GM20000 (cell line): ENCODE measurements at regions not wholly inside any gene's neighbourhood (a gene's known extent, or its start where the extent isn't known, plus 50 kb on each side); places are given as distances from the start of the nearest gene placed in this dataset.

Experiments
- DNase-seq: peaks from one replicate; pipeline ENCODE4 v3.0.0; 2012; ENCODE audit warnings: low spot score
- CTCF ChIP-seq: IDR thresholded peaks from 2 replicates; pipeline ENCODE4 v1.5.1; 2012; ENCODE audit warnings: mild to moderate bottlenecking, control low read depth; ENCODE audit errors: extremely low read depth, missing control alignments

- no peak for DNase-seq
- no peak for TF ChIP-seq CTCF
Measured at GRCh38 chr3:181289306-181289705, 299.8 kb upstream of the DNAJC19 start.

DNA sequence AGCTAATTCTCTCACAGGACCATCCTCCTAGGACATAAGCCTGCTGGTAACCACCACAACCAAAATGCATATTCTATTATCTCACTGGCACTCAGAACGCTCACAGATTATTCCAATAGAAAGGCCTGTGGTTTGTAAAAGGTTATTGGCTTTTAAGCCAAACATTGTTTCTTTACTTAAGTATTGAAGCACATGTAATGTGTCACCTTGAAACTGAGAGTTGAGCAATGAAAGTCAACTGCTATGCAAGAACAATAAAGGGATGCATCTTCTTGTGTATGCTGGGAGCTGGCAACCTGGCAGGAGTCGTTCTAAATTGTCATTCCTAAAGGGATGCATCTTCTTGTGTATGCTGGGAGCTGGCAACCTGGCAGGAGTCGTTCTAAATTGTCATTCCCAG lies 298.6 kb upstream of the DNAJC19 start:
- no peak for TF ChIP-seq CTCF
- DNase-seq = no peak

DNA sequence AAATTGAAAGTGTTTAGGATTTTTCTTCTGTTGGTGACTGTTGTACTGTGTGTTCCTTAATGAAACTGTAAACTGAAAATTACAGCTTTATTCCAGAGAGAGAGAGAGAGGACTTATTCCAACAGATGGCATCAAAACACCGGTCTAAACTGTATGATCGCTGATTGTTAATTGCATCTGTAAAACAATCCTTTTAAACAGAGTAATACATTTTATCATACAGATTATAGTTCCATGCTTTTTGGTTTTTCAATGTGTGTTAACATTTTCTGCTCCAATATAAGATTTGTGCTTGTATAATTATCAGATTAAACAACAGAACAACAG lies 289.7 kb upstream of the DNAJC19 start:
- no peak for DNase-seq
- TF ChIP-seq CTCF = no peak

DNA sequence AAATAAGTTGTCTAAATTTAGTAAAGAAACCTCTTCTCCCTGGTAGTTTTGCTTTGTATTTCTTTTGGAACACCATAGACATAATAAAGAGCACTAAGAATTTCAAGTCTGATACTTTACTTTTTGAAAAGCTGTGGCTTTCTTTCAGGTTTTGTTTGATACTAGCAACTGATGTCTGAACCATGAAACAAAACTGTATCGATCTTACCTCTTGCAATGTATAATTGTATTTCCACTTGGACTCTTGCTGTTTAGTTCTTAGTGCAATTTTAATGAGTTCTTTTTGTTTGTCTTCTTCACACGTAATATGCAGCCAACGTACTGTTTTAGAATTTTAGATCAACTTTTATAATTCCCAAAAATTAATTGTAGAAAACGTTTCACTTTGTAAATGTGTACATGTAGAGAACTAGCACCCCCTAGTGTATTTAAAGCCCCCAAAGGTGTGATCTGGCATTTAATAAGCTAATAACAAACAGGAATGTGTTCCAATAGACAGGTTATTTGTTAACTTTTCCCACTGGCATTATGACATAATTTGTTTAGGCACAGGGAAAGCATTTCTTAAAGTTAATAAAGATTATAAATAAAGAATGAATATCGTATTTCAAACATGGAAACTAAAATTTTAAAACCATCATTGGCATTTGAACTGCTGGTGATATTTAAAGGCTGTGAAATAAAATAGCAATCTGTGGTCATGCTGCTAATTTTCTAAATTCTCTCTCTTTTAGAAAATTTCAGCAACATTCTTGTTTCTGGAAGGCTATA lies 289.1 kb upstream of the DNAJC19 start:
- TF ChIP-seq CTCF = no peak
- DNase-seq = peak; percentile 8

DNA sequence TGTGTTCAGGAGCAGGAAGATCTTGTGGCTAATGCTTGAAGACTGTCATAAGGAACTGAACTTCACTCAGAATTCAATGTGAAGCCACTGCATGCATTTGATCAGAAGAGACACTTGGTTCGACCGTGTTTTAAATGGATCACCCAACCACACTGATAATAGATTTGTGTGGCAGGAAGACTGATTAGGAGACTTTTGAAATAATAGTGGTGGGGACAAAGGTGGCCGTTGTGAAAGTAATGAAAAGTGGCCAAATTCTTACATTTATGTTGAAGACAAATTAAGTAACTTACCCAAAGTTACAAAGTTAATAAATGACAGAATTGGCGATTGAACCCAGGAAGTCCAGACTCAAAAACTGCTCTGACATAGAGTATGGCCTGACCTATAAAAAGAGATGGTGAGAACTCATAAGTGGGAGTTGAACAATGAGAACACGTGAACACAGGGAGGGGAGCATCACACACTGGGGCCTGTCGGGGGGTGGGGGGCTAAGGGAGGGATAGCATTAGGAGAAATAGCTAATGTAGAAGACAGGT lies 286.9 kb upstream of the DNAJC19 start:
- TF ChIP-seq CTCF = no peak
- DNase-seq = no peak

GRCh38 chr3:181274025-181274424 lies 284.5 kb upstream of the DNAJC19 start:
- no peak for DNase-seq
- no peak for TF ChIP-seq CTCF

DNA sequence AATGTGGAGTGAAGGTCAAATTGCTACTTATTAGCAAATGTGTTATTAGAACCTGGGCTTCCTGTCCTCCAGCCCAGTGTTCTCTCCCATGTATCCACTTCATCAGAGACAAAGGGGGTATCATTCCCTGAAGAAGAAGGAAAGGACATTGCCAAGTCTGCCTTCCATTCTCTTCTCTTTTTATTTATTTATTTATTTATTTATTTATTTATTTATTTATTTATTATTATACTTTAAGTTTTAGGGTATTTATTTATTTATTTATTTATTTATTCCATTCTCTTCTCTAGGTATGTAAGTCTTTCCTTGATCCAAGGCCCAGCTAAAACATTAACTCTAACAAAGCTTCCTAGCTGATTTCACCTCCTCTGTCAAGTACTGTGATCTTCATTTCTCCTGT lies 277.8 kb upstream of the DNAJC19 start:
- no peak for DNase-seq
- no peak for TF ChIP-seq CTCF
